ENCODE measurements at regions not wholly inside any gene's neighbourhood (a gene's known extent, or its start where the extent isn't known, plus 50 kb on each side); places are given as distances from the start of the nearest gene placed in this dataset.

GRCh38 chr1:60994828-60995492, 87.4 kb upstream of the NFIA start:
- H3K36me3 Mint-ChIP-seq (ENCODE audit: low read depth) = no peaks in the 10 kb centered on the region
- peaks cover 4% of the 10 kb centered on the region for H3K27me3 Mint-ChIP-seq (ENCODE audit: low read depth)
- H3K4me1 Mint-ChIP-seq (ENCODE audit: low read depth) = no peaks in the 10 kb centered on the region
- no peak overlapping the region for H3K4me3 Mint-ChIP-seq
- no peak overlapping the region for H3K27ac Mint-ChIP-seq
- no peaks in the 10 kb centered on the region for H3K9me3 Mint-ChIP-seq
- DNase-seq (ENCODE audit: low spot score) = no peak

GRCh38 chr1:60994369-60994768, 88.0 kb upstream of the NFIA start:
- Mint-ChIP-seq H3K4me3 (no peak overlapping the region), H3K27me3 (ENCODE audit: low read depth) (peaks cover 4% of the 10 kb centered on the region), H3K4me1 (ENCODE audit: low read depth) (no peaks in the 10 kb centered on the region), H3K27ac (no peak overlapping the region), H3K9me3 (no peaks in the 10 kb centered on the region), H3K36me3 (ENCODE audit: low read depth) (no peaks in the 10 kb centered on the region)
- no peak for DNase-seq (ENCODE audit: low spot score)

GRCh38 chr1:60992165-60992564, 90.2 kb upstream of the NFIA start:
- no peak for DNase-seq (ENCODE audit: low spot score)
- H3K4me1 Mint-ChIP-seq (ENCODE audit: low read depth) = no peaks in the 10 kb centered on the region
- H3K27me3 Mint-ChIP-seq (ENCODE audit: low read depth) = peaks cover 4% of the 10 kb centered on the region
- H3K4me3 Mint-ChIP-seq = no peak overlapping the region
- no peaks in the 10 kb centered on the region for H3K36me3 Mint-ChIP-seq (ENCODE audit: low read depth)
- no peaks in the 10 kb centered on the region for H3K9me3 Mint-ChIP-seq
- no peak overlapping the region for H3K27ac Mint-ChIP-seq

DNA sequence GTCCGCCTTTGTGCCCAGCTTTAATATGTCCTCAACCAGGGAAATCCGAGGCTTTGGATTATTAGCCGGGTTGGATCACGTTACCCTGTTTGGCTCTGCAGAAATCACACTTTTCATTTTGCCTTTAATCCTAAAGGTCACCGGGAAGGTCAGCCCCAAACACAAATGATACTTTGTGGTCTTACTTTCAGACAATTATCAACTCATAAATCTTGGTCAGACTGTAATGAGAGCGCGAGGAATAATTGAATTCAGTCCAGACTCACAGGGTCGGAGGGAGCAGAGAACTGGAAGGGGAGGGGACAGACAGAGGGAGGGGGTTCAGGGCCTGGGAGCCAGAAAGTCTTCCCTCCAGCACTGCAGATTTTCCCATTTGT, 91.7 kb upstream of the NFIA start:
- no peaks in the 10 kb centered on the region for H3K9me3 Mint-ChIP-seq
- peaks cover 4% of the 10 kb centered on the region for H3K27me3 Mint-ChIP-seq (ENCODE audit: low read depth)
- DNase-seq (ENCODE audit: low spot score) = no peak
- H3K4me1 Mint-ChIP-seq (ENCODE audit: low read depth) = no peaks in the 10 kb centered on the region
- no peaks in the 10 kb centered on the region for H3K36me3 Mint-ChIP-seq (ENCODE audit: low read depth)
- no peak overlapping the region for H3K4me3 Mint-ChIP-seq
- no peak overlapping the region for H3K27ac Mint-ChIP-seq

- DNase-seq (ENCODE audit: low spot score) = no peak
- no peaks in the 10 kb centered on the region for H3K36me3 Mint-ChIP-seq (ENCODE audit: low read depth)
Observed at GRCh38 chr1:60989749-60990713, 92.3 kb upstream of the NFIA start.

GRCh38 chr1:60988891-60989290, 93.5 kb upstream of the NFIA start:
- DNase-seq (ENCODE audit: low spot score) = no peak
- no peak overlapping the region for H3K4me3 Mint-ChIP-seq
- no peaks in the 10 kb centered on the region for H3K9me3 Mint-ChIP-seq
- no peaks in the 10 kb centered on the region for H3K4me1 Mint-ChIP-seq (ENCODE audit: low read depth)
- no peak overlapping the region for H3K27ac Mint-ChIP-seq
- H3K27me3 Mint-ChIP-seq (ENCODE audit: low read depth) = peaks cover 4% of the 10 kb centered on the region
- no peaks in the 10 kb centered on the region for H3K36me3 Mint-ChIP-seq (ENCODE audit: low read depth)

More at GRCh38 chr1:60989749-60990713, 92.3 kb upstream of the NFIA start:
- H3K27me3 Mint-ChIP-seq (ENCODE audit: low read depth) = peaks cover 4% of the 10 kb centered on the region
- no peaks in the 10 kb centered on the region for H3K4me1 Mint-ChIP-seq (ENCODE audit: low read depth)
- no peak overlapping the region for H3K4me3 Mint-ChIP-seq
- H3K9me3 Mint-ChIP-seq = no peaks in the 10 kb centered on the region
- H3K27ac Mint-ChIP-seq = no peak overlapping the region

- H3K4me1 Mint-ChIP-seq (ENCODE audit: low read depth) = no peaks in the 10 kb centered on the region
- H3K9me3 Mint-ChIP-seq = no peaks in the 10 kb centered on the region
- peaks cover 4% of the 10 kb centered on the region for H3K27me3 Mint-ChIP-seq (ENCODE audit: low read depth)
- no peaks in the 10 kb centered on the region for H3K36me3 Mint-ChIP-seq (ENCODE audit: low read depth)
- no peak overlapping the region for H3K4me3 Mint-ChIP-seq
- DNase-seq (ENCODE audit: low spot score) = no peak
- H3K27ac Mint-ChIP-seq = no peak overlapping the region
Observed at GRCh38 chr1:60987904-60988303, 94.5 kb upstream of the NFIA start.

GRCh38 chr1:60984062-60984799, 98.1 kb upstream of the NFIA start:
- DNase-seq (ENCODE audit: low spot score) = no peak
- no peaks in the 10 kb centered on the region for H3K9me3 Mint-ChIP-seq
- no peaks in the 10 kb centered on the region for H3K27me3 Mint-ChIP-seq (ENCODE audit: low read depth)
- H3K36me3 Mint-ChIP-seq (ENCODE audit: low read depth) = no peaks in the 10 kb centered on the region
- no peak overlapping the region for H3K27ac Mint-ChIP-seq
- no peaks in the 10 kb centered on the region for H3K4me1 Mint-ChIP-seq (ENCODE audit: low read depth)
- no peak overlapping the region for H3K4me3 Mint-ChIP-seq

DNA sequence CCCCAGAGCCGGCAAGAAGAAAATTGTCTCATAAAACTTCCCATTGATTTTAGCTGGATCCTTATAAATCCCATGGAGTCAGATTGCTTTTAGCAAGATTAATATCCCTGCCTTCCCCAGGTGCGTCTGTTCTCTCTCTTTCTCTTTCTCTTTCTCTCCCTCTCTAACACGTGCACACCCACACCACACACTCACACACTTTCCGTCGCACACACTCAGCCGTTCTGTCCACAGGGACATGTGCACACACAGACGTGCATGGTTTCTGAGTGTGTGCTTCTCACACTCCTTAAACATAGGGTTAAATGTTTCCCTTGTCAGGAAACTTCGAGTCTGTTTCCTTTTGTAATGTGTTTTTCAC, 98.7 kb upstream of the NFIA start:
- Mint-ChIP-seq H3K27ac (no peak overlapping the region), H3K27me3 (ENCODE audit: low read depth) (no peaks in the 10 kb centered on the region), H3K4me1 (ENCODE audit: low read depth) (no peaks in the 10 kb centered on the region), H3K9me3 (no peaks in the 10 kb centered on the region), H3K4me3 (no peak overlapping the region), H3K36me3 (ENCODE audit: low read depth) (no peaks in the 10 kb centered on the region)
- no peak for DNase-seq (ENCODE audit: low spot score)

DNA sequence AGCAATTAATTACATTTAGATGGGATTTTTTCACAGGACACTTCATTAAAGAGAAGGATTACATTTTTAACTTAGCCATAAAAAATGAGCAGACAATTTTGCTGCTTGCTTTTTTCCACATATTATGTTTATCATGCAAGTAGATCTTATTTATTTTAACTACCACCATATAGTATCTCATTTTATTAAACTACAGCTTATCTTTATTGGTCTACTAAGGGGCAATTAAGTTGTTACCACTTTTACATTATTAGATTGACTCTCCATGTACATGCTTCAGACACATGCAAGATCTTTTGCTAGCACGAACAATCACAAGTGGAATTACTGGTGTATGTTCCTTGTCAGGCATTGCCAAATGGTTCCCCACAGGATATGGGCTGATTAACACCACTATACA, 99.8 kb upstream of the NFIA start:
- Mint-ChIP-seq H3K36me3 (ENCODE audit: low read depth) (no peaks in the 10 kb centered on the region), H3K4me1 (ENCODE audit: low read depth) (no peaks in the 10 kb centered on the region), H3K27me3 (ENCODE audit: low read depth) (no peaks in the 10 kb centered on the region), H3K4me3 (no peak overlapping the region), H3K9me3 (no peaks in the 10 kb centered on the region), H3K27ac (no peak overlapping the region)
- no peak for DNase-seq (ENCODE audit: low spot score)

GRCh38 chr1:60981357-60981756, 101.0 kb upstream of the NFIA start:
- H3K27me3 Mint-ChIP-seq (ENCODE audit: low read depth) = no peaks in the 10 kb centered on the region
- no peak overlapping the region for H3K27ac Mint-ChIP-seq
- no peaks in the 10 kb centered on the region for H3K9me3 Mint-ChIP-seq
- H3K36me3 Mint-ChIP-seq (ENCODE audit: low read depth) = no peaks in the 10 kb centered on the region
- H3K4me1 Mint-ChIP-seq (ENCODE audit: low read depth) = no peaks in the 10 kb centered on the region
- no peak for DNase-seq (ENCODE audit: low spot score)
- no peak overlapping the region for H3K4me3 Mint-ChIP-seq

- Mint-ChIP-seq H3K27ac (no peak overlapping the region), H3K9me3 (no peaks in the 10 kb centered on the region), H3K4me3 (no peak overlapping the region), H3K27me3 (ENCODE audit: low read depth) (peaks cover 1% of the 10 kb centered on the region), H3K4me1 (ENCODE audit: low read depth) (no peaks in the 10 kb centered on the region), H3K36me3 (ENCODE audit: low read depth) (no peaks in the 10 kb centered on the region)
- no peak for DNase-seq (ENCODE audit: low spot score)
Observed at GRCh38 chr1:60978421-60979357, 103.7 kb upstream of the NFIA start.

DNA sequence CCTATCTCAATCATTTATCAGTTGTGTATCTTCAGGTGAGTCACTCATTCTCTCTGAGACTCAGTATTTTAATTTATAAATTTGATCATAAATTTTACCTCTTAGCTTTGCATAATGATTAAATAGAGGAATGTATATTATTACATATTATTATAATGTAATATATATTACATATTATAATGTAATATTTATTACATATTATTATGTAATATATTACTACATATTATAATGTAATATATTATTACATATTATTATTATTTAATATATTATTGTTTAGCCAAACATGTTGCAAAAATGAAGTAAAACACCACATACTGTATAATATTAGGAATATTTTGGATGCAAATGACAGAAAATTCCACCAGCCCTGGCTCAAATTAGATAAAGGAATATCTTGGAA, 104.7 kb upstream of the NFIA start:
- H3K27ac Mint-ChIP-seq = no peak overlapping the region
- H3K27me3 Mint-ChIP-seq (ENCODE audit: low read depth) = peaks cover 6% of the 10 kb centered on the region
- H3K9me3 Mint-ChIP-seq = no peaks in the 10 kb centered on the region
- DNase-seq (ENCODE audit: low spot score) = no peak
- H3K4me3 Mint-ChIP-seq = no peak overlapping the region
- no peaks in the 10 kb centered on the region for H3K36me3 Mint-ChIP-seq (ENCODE audit: low read depth)
- no peaks in the 10 kb centered on the region for H3K4me1 Mint-ChIP-seq (ENCODE audit: low read depth)

Data from T-helper 2 cell treated with Interferon-gamma antibody and Interleukin-4, amounts not matched to agents 5 μg/mL and 100 μg/mL, for 36 hours (primary cell).